Stimulated activated naive CD8-positive, alpha-beta T cell treated with anti-CD3 and anti-CD28 coated beads, Interleukin-15, Interleukin-2, amounts not matched to agents 100 U/mL and 50 U/mL, for 24 hours (primary cell): ENCODE measurements at regions not wholly inside any gene's neighbourhood (a gene's known extent, or its start where the extent isn't known, plus 50 kb on each side); places are given as distances from the start of the nearest gene placed in this dataset.
A peak's percentile ranks its signal among the peaks of the same experiment; 100 is the strongest.
"Not testable (repeated sequence)": the region's sequence is repeated elsewhere in the genome, so short reads cannot be mapped to it uniquely, and the experiment has no call there.

Experiments used
- ATAC-seq: fragments of 150-1000 bp; cut with Tn5 transposase; one replicate; pipeline ENCODE4 v1.10.0; 2021
- DNase-seq: peaks from one replicate; pipeline ENCODE4 v3.0.0; 2021

DNA sequence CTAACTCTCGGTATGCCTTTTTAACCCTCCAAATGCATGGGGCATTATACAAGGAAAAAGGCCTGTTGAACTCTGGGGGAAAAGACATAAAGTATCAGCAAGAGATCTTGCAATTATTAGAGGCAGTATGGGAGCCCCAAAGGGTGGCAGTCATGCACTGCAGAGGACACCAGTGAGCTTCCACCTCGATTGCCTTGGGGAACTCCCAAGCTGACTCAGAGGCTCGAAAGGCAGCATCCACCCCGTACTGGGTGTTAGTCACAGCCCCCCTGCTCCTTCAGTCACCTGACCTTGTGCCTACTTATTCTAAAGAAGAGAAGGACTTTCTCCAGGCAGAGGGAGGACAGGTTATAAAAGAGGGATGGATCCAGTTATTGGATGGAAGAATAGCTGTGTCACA is 781.4 kb upstream of the TMEM132C start:
- DNase-seq (peak; percentile 28), ATAC-seq (peak; percentile 66)

DNA sequence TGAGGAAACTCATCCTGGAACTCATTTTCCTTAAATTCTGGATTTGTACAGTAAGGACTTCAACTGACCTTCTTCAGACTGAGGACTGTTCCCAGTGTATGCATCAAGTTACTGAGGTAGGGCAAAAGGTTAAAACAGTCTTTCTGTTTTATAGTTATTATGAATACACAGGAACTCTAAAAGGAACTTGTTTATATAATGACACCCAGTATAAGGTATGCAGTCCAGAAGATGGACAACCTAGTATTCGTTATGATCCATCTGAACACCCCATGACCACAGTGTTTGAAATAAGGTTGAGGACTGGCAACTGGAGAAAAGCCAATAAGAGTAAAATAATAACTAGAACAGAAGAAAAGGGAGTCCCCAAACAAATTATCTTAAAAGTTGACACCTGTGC is 779.9 kb upstream of the TMEM132C start:
- ATAC-seq (no peak), DNase-seq (no peak)

DNA sequence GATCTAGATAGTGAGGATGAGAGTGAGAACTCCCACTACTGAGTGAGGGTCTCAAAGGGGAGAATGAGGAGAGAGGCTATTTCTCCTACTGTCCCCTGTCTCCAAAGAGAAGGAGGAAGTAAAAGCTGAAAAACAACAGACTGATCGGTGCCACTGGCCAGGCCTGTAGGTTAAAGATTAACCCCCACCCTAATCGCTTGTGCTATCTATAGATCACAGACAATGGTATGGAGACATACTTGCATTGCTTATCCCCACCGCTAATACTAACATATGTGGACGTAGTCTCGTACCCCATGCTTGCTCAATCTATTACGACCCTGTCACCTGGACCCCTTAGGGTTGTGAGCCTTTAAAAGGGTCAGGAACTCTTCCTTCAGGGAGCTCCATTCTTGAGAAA is 777.9 kb upstream of the TMEM132C start:
- no peak for ATAC-seq
- no peak for DNase-seq

DNA sequence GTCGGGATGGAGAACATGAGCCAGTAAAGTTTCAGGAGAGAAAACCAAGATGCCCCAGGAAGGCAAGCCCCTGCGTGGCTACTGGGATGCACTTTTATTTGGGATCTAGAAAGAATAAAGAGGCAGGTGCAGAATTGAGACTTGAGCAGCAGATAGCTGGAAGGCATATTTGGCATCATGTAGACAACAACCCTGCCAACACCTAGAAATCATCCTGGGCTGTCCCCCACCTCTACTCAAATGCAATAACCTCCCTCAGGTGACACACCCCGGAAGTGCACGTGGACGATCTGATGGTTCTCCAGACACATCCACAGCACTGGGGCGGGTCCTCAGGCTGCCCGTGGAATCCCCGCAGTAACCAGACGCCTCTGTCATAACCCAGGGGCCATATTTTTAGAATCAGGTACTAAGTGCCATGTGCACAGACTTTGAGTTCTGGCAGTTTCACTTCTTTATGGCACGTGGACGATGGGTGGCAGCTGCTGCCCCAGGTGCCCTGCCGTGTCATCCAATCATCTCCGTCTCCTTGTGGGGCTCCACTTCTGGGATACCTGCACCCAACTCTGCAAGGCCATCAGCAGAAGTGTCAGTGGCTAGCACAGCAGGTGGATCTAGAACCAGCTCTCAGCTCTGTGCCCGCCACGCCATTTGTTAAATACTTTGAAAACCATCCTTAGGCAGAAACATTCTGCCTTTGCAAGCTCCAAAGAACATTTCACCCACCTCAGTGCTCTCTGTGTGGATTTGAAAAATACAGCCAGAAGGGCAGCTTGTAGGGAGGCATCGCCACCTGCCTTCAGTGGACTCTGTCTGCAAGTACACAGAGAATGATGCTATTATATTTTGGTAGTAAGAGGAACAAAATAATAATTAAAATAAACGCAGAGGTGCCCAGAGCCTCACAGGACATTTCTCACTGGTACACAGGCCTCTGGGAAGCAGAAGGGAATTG is 771.7 kb upstream of the TMEM132C start:
- no peak for ATAC-seq
- DNase-seq: no peak

DNA sequence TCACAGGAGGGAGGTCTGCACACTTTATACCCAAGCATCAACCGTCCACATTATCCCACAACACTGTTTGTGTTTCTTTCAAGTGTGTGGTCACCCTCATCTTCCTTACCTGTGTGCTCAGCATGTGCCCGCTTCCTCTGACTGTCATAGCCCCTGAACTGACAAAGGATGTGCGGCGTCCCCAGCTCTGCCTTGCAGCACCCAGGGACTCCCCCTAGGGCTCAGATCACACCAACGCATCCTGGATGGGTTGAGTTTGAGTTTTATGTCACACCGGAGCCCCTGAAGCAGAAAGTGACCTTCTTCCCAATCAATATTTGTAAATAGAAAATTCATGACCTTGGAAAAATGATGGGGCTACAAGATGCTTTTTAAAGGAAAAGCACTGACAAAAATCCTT is 770.7 kb upstream of the TMEM132C start:
- ATAC-seq (no peak), DNase-seq (no peak)

DNA sequence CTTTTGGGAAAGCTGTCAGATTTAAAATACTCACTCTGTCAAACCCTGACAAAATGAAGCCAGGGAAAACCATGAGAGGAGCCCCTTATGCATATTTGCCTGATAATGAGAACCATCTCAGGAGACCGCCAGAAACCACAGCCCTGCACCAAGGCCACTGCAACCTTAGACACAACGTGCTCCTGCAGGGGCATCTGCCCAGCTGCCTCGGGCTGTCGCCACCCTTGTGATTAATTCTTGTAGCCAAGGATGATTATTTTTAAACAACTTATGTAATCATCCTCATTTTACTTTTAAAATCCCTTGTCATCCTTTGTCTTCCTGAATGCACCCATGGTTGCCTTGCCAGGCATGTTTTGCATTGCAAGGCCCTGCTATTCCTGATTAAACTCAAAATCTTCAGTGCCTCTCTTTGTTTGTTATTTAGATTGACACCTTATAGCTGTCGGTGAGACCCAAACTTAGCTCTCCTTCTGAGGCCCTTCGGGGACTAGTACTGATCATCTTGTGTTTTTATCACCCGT is 766.4 kb upstream of the TMEM132C start:
- no peak for ATAC-seq
- DNase-seq: no peak

DNA sequence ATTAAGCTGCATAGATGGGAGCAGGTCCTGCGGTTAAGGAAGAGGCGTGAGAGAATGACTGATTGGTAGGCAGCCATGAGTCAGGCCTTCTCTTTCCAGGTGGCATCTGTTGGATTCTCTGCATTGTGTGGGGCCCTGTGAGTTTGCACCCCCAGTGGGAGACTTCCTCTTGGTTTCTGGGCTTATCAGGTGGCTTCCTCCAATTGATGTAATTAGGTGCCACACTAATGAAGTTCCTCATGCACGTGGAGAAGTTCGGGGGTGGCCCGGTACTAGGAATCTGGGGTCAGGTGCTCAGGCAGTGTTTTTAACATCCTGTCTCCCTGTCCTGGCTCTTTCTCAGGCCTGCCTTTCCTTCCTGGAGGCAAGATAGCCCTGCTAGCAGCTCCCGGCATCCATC is 765.1 kb upstream of the TMEM132C start:
- DNase-seq: no peak
- ATAC-seq: no peak

DNA sequence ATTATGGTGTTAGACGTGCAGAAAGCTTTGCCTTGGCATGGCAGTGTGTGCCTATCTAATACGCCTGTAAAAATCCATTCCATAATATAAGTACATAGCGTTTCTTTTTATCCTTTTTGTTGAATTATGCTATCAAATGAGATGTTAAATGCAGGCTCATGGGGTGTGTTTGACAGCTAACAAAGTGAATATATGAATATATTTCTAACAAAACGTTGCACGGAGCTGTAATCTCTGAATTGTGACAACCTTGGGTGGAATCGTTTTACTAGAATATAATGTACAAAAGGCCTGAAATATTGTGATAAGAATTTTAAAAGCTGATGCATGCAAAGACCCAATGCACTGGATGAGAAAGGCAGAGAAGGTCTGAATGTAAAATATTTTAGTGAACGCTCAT is 763.7 kb upstream of the TMEM132C start:
- DNase-seq: no peak
- no peak for ATAC-seq

DNA sequence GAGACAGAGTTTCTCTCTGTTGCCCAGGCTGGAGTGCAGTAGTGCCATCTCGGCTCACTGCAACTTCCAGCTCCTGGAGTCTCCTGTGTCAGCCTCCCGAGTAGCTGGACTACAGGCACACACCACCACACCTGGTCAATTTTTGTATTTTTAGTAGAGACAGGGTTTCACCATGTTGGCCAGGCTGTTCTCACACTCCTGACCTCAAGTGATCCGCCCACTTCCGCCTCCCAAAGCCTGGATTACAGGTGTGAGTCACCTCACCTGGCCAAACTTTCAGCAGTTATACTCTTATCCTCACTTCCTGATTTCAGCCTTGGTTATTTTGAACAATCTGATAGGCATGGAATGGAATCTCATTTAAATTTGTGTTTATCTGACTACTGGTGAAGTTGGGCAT is 763.0 kb upstream of the TMEM132C start:
- ATAC-seq, DNase-seq: not testable (repeated sequence)

DNA sequence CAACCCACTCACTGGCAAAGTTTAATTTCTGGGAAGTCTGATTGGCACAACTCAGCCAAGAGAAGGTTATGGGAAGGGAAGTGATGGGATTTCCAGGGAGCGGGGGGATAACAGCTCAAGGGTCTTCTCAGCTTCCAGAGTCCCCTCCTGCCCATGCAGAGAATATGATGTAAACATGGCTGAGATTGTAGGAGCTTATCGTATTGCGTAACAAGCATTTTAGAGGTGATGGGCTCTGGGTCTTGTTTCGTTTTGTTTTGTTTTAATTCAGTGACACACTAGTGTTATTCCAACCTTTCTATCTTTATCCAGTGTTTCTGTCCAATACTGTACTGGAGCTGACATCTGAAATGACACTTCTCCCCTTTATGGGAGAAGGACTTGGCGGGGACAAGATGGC is 762.1 kb upstream of the TMEM132C start:
- no peak for DNase-seq
- no peak for ATAC-seq

DNA sequence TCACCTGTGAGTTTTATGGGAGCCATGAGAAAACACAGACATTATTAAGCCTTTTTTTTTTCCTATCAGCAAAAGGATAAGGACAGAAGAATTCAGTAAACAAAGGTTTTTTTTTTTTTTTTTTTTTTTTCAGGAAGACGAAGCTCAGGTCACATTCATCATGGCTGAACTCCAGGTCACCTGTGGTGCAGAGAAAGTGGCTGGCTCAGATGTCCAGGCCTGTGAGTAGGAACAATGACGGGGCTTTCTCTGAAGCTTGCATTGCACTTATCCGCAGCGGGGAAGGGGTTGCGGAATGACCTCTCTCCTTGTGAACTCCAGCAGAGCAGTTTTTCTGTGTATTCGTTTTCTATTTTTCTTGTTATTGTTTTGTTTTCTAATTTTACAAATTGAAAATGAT is 759.6 kb upstream of the TMEM132C start:
- DNase-seq (no peak), ATAC-seq (no peak)

DNA sequence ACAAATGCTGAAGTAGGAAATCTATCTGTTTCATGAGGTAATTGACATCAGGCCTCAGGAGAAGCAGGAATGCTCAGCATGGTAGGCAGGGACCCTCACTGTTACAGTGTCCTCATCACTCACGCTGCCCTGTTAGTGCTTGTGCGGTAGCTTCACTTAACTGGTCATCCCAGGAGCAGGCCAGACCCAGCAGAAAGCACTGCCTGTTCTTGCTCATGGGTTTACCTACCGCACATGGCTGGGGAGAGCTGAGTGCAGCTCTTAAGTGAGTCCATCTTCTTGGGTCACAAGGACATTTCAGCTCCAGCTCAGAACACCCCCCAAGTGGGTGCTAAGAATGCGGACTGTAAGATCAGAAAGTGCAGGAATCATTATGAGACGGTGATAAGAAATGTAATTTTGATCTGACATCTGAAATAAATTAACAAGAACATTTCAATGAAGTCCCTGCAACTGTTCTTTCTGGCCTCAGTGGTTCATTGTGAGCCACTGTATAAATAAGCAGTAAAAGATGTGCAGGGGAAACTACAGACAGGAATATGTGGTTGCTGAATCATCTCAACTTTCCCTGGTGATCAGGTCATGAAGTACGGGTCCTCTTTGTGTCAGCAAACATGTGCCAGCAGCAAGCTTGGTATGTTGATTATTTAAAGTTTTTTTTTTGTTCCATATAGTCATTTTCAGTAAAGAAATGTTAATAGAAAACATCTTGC is 757.7 kb upstream of the TMEM132C start:
- ATAC-seq (no peak), DNase-seq (no peak)

DNA sequence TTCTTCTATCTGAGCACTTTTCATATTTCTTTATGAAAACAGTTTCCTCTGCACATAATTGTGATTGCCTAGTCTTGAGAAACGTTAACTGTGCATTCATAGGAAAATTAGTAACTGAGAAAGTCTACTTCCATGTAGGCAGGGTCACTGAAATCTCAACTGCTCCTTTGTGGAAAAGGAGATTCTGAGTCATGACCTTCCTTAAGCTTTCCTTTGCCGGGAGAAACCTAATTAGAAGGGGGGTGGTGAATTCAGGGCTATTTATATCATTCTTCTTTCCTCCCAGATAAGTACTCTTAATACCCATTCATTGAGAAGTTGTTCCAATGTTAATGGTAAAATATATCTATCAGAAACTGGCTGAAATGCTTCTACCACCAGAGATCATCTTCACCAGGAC is 751.0 kb upstream of the TMEM132C start:
- DNase-seq (no peak), ATAC-seq (no peak)

DNA sequence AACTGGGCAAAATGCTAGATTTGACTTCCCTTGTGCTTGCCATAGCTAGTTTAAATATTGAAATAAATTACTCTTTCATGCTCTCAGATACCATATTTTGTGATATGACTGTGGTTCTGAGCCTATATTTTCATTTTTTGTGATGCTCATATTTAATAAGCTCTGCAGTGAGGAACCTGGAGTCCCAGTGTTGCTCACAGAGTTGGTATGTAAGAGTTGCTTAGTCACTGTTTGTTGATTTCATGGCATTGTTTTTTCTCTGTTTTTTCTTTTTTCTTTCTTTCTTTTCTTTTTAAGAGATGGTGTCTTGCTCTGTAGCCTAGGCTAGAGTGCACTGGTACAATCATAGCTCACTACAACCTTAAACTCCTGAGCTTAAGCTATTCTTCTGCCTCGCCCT is 750.5 kb upstream of the TMEM132C start:
- ATAC-seq (no peak), DNase-seq (no peak)

DNA sequence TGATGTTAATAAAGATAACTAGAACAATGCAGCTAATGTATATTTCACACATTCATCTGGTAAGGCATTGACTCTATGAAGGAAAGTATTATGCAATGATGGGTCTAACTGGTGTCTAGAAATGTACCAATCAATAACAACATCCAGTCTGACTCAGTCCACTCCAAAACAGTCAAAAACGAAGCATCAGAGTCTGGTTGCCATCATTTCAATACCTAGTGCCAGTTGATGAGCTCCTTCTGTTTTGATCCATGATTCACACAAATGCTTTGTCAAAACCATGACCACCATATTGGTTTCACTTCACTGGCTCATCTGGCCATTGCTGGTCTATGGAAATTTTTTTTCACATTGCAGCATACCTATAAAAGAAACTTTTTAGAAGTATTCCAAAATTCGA is 747.2 kb upstream of the TMEM132C start:
- ATAC-seq (no peak), DNase-seq (no peak)

DNA sequence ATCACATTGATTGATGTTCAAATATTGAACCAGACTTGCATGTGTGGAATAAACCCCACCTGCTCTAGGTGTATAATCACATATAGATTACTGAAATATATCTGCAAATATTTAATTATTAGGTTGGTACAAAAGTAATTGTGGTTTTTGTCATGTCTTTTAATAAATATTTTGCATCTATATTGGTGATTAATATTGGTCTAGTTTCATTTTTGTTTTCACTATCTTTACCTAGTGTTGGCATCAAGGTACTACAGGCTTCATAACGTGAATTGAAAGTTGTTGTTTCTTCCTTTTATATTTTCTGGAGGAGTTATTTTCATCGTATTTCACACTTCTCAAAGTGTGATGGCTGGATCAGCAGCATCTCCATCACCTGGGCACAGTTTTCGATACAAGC is 740.0 kb upstream of the TMEM132C start:
- ATAC-seq: no peak
- no peak for DNase-seq

DNA sequence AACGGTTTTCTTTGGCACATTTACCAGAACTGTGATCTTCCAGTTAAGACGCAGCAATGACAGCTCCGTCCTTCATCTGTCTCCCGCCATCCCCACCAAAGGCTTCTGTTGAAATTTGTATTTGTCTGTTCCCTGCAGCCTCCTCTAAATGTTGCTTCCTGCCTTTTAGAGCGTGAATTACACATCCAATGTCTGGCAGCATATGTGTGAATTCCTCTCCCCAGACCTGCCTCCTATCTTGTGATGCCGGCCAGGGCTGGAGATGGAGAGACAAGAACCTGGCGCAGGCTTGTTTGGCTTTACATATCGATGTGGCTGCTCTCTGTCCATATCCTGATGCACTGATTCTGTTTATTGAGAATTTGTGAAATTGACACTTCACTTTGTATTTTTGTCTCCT is 738.4 kb upstream of the TMEM132C start:
- ATAC-seq (no peak), DNase-seq (no peak)

DNA sequence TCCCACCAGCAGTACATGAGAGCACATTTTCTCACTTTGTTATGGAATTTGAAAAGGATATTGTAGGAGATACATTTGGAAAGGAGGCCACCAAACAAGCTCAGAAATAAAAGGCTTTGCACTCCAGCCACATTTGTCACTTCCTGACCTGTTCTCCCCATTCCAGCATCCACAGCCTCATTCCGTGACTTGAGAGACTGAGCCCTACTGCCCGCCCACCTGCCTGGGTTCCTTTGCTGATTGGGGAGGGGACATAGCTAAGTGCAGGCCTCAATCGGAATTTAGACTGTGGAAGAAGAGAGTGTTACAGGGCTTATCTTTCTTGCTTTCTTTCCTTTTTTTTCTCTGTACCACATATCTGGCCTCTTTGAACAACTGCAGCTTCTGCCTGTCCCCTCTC is 735.4 kb upstream of the TMEM132C start:
- DNase-seq (no peak), ATAC-seq (no peak)

DNA sequence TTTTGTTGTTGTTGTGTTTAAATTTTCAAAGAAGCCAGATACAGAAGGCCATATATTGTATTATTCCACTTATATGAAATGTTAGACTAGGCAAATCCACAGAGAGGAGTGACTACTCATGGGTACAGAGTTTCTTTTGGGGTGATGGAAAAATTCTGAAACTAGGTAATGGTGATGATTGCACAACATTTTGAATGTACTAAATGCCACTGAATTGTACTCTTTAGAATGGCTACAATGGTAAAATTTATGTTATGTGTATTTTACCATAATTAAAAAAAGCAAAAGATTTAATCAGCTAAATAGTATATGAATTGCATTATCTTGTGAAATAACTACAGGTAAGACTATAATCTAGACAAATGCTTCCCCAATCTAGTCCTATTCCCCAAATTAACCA is 733.6 kb upstream of the TMEM132C start:
- DNase-seq (no peak), ATAC-seq (no peak)

DNA sequence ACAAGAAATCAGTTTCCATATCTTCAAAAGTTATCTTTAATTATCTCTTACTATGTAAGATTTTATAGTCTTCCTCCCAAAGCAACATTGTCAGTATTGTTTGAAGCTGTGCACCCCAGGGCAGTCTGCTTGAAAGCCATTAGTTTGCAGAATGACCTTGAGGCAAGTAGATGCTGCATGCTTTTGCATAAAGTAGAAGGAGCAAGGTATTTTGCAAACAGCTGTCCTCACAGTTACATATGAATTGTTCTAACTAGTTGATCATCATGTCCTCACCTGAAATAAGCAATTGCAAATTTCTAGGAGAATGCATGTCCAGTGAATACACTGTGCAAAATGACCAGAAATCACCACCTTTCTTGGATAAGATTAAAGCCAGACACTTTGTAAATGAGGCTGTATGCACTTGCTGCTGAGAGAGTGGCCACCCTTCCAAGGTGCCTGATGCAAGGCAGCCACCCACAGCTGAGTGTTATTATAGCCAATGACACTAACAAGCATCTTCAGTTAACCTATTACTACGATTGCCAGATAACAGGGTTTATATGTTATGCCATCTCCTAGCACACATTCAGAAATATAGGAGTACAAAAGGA is 730.0 kb upstream of the TMEM132C start:
- ATAC-seq: no peak
- DNase-seq: no peak

DNA sequence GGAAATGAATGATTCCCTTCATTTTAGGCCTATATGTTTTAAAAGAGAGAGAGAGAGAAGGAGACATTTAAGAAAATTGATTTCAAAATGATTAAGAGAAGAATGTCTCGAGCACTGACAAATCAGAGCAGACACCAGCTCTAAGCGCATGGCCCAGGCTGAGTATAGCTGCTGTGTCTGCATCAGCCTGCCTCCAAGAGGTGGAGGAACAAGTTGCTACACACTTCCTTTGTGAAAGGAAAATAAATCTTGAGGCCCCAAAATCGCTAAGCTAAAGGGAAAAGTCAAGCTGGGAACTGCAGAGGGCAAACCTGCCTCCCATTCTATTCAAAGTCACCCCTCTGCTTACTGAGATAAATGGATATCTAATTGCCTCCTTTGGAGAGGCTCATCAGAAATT is 728.7 kb upstream of the TMEM132C start:
- DNase-seq: no peak
- no peak for ATAC-seq

DNA sequence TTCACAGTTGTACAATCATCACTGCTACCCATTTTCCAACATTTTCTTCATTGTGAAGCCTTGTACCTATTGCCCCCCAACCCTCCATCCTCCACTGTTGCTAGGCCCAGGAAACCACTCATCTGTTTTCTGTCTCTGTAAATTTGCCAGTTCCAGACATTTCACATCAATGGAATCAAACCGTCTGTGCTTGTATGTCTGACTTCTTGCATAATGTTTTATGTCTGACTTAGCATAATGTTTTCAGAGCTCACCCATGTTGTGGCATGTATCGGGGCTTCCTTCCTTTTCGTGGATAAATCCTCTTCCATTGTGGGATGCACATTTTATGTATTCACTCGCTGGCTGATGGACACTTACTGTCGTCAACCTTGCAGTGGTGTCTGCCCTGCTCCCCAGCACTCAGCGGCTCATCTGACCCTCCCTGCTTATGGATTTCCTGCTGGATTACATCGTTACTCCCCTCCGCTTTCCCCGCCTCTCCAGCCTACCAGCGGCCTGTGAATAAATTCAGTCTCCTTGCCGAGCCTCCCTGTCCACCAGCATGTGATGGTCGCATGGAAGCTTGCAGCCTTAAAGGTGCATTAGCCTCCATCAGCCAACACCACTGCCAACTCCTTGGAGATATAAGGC is 727.6 kb upstream of the TMEM132C start:
- ATAC-seq (no peak), DNase-seq (no peak)

DNA sequence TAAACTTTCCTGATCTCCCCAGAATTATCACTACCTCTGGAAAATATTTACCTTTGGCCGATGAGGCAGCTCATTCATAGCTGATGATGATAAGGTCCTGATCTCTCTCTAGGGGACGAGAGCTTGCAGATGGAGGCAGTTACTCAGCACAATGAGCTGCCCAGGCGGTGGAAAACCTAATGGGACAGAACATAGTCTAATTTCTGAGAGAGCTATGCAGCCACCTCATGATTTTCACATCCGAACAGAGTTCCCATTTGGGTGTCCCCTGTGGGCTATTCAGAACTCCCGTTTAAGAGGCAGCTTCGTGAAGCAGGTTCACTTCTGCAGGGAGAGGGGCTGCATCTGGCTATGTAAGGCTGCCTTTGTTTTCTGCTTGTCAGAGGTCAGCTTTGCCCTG is 724.6 kb upstream of the TMEM132C start:
- no peak for DNase-seq
- no peak for ATAC-seq
